ENCODE measurements at regions not wholly inside any gene's neighbourhood (a gene's known extent, or its start where the extent isn't known, plus 50 kb on each side); places are given as distances from the start of the nearest gene placed in this dataset.
A peak's percentile ranks its signal among the peaks of the same experiment; 100 is the strongest.

- DNase-seq: no peak
These were observed 576.8 kb downstream of the SOX6 start for GRCh38 chr11:15779518-15779917.

- DNase-seq: no peak
These were observed 576.0 kb downstream of the SOX6 start for GRCh38 chr11:15780382-15780781.

- no peak for DNase-seq
These were observed 575.5 kb downstream of the SOX6 start for GRCh38 chr11:15780837-15781236.

- no peak for DNase-seq
These were observed 572.7 kb downstream of the SOX6 start for GRCh38 chr11:15783619-15784018.

GRCh38 chr11:15793043-15793996, 563.0 kb downstream of the SOX6 start:
- peak; percentile 8 for DNase-seq

- DNase-seq: no peak
These were observed 561.8 kb downstream of the SOX6 start for GRCh38 chr11:15794361-15795150.

GRCh38 chr11:15795378-15795777, 561.0 kb downstream of the SOX6 start:
- DNase-seq: no peak

- peak; percentile 90 for DNase-seq
These were observed 556.1 kb downstream of the SOX6 start for GRCh38 chr11:15800111-15800800.

GRCh38 chr11:15801126-15801525, 555.2 kb downstream of the SOX6 start:
- DNase-seq: no peak

GRCh38 chr11:15801616-15802015, 554.7 kb downstream of the SOX6 start:
- DNase-seq: no peak

- DNase-seq: no peak
These were observed 550.6 kb downstream of the SOX6 start for GRCh38 chr11:15805726-15806125.

- DNase-seq: no peak
These were observed 550.1 kb downstream of the SOX6 start for GRCh38 chr11:15806217-15806616.

- DNase-seq: peak; percentile 45
These were observed 548.5 kb downstream of the SOX6 start for GRCh38 chr11:15807827-15808226.

GRCh38 chr11:15810082-15810481, 546.3 kb downstream of the SOX6 start:
- DNase-seq: no peak

- no peak for DNase-seq
These were observed 545.8 kb downstream of the SOX6 start for GRCh38 chr11:15810525-15810924.

GRCh38 chr11:15815246-15816195, 540.8 kb downstream of the SOX6 start:
- peak; percentile 48 for DNase-seq

- peak; percentile 77 for DNase-seq
These were observed 540.0 kb downstream of the SOX6 start for GRCh38 chr11:15816260-15816871.

GRCh38 chr11:15817001-15817400, 539.3 kb downstream of the SOX6 start:
- DNase-seq: no peak

GRCh38 chr11:15818132-15818842, 538.1 kb downstream of the SOX6 start:
- DNase-seq: peak; percentile 14

GRCh38 chr11:15819679-15820286, 536.6 kb downstream of the SOX6 start:
- peak; percentile 80 for DNase-seq
